GM12878 (cell line): ENCODE measurements at regions not wholly inside any gene's neighbourhood (a gene's known extent, or its start where the extent isn't known, plus 50 kb on each side); places are given as distances from the start of the nearest gene placed in this dataset.

Experiments used
- ATAC-seq: fragments of 200-7000 bp; cut with Tn5 transposase; 3 replicates; pipeline ENCODE4 v1.9.1; 2020; ENCODE audit warnings: mild to moderate bottlenecking, moderate library complexity
- BruUV-seq: library from RNA; stranded (reverse); fragments of 400-500 nt; replicated peaks from 2 replicates; lab custom pipeline; 2021; lab: Mats Ljungman, UMichigan
- CTCF ChIA-PET: fragments of 300-600 bp; sonication (Branson Sonifier 250); formaldehyde crosslinking; extraction: SDS; loops from one replicate; lab custom pipeline; 2021; ENCODE audit warnings: inconsistent platforms; lab: Yijun Ruan, JAX
- POLR2A ChIA-PET: fragments of 350-600 bp; formaldehyde crosslinking; extraction: SDS; loops from one replicate; lab custom pipeline; 2021; ENCODE audit warnings: inconsistent platforms; lab: Charles Lee
- RAD21 ChIA-PET: fragments of 300-600 bp; sonication (Branson Sonifier 250); formaldehyde crosslinking; loops from one replicate; lab custom pipeline; 2023; ENCODE audit warnings: antibody characterized with exemption; ENCODE audit not compliant: unreplicated experiment; lab: Charles Lee
- SMC1A ChIA-PET: fragments of 300-600 bp; sonication (Branson Sonifier 250); formaldehyde crosslinking; loops from one replicate; lab custom pipeline; 2023; ENCODE audit not compliant: unreplicated experiment, uncharacterized antibody; lab: Charles Lee
- DNase-seq: peaks from one replicate; pipeline ENCODE4 v3.0.0-alpha.2; 2011; ENCODE audit warnings: low read depth, low spot score
- FAIRE-seq: peaks from 3 replicates; lab custom pipeline; 2011; peaks lifted over from hg19 to GRCh38; lab: Jason Lieb, UNC
- H2AFZ ChIP-seq: 2 replicates; pipeline ENCODE4 v1.6.0; 2011; ENCODE audit warnings: low read depth, low read length, control low read depth; ENCODE audit not compliant: control insufficient read depth
- H3K27ac ChIP-seq: 2 replicates; pipeline ENCODE4 v1.5.1; 2011; ENCODE audit warnings: control low read depth; ENCODE audit not compliant: control insufficient read depth, insufficient read depth
- H3K27me3 ChIP-seq, 2 experiments: replicated peaks in 1 of 2; 2 replicates each; pipeline versions ENCODE4 v1.6.0 to v1.6.1; 2011; ENCODE audit warnings: low read length in 1 of 2; ENCODE audit not compliant: control insufficient read depth in 2 of 2, insufficient read depth in 2 of 2
- H3K36me3 ChIP-seq, 2 experiments: 2 replicates each; pipeline ENCODE4 v1.5.1; 2011; ENCODE audit warnings: low read length in 1 of 2; ENCODE audit not compliant: control insufficient read depth in 2 of 2, insufficient read depth in 2 of 2
- H3K4me1 ChIP-seq: 2 replicates; pipeline ENCODE4 v1.6.1; 2011; ENCODE audit warnings: mild to moderate bottlenecking, low read length, moderate library complexity, mixed read lengths; ENCODE audit not compliant: control insufficient read depth, insufficient read depth
- H3K4me2 ChIP-seq: 2 replicates; pipeline ENCODE4 v1.6.0; 2011; ENCODE audit warnings: control low read depth; ENCODE audit not compliant: control insufficient read depth, insufficient read depth
- H3K4me3 ChIP-seq: fragments of 200-600 bp; sonication (generic); 2 replicates; pipeline ENCODE4 v1.5.1; 2016
- H3K79me2 ChIP-seq: 2 replicates; pipeline ENCODE4 v1.6.0; 2011; ENCODE audit warnings: low read length; ENCODE audit not compliant: control insufficient read depth, insufficient read depth
- H3K9ac ChIP-seq: 2 replicates; pipeline ENCODE4 v1.8.0; 2011; ENCODE audit warnings: low read length, control low read depth, mixed read lengths; ENCODE audit not compliant: control insufficient read depth, insufficient read depth
- H3K9me3 ChIP-seq: replicated peaks from 3 replicates; pipeline ENCODE4 v1.5.1; 2011; ENCODE audit warnings: mild to moderate bottlenecking, low read length; ENCODE audit not compliant: control insufficient read depth, insufficient read depth
- H4K20me1 ChIP-seq: 2 replicates; pipeline ENCODE4 v1.6.0; 2011; ENCODE audit not compliant: control insufficient read depth, insufficient read depth
- CHD4 ChIP-seq: fragments of 200-600 bp; sonication (generic); IDR thresholded peaks from 2 replicates; pipeline ENCODE4 v1.6.1; 2016; ENCODE audit warnings: mild to moderate bottlenecking
- POLR2A ChIP-seq: IDR thresholded peaks from 2 replicates; pipeline ENCODE4 v1.6.1; 2011; ENCODE audit warnings: low read depth, mild to moderate bottlenecking, low read length
- PRDM15 ChIP-seq: fragments of 450-650 bp; formaldehyde crosslinking; IDR thresholded peaks from 2 replicates; pipeline ENCODE4 v1.4.0; 2020; ENCODE audit warnings: mild to moderate bottlenecking, moderate library complexity
- ZBTB40 ChIP-seq: fragments of 450-650 bp; IDR thresholded peaks from 2 replicates; pipeline ENCODE4 v1.6.1; 2016; ENCODE audit warnings: mild to moderate bottlenecking, moderate library complexity, borderline replicate concordance
- ZNF274 ChIP-seq: IDR thresholded peaks from one replicate; pipeline ENCODE4 v1.8.0; 2011; ENCODE audit not compliant: insufficient read length, insufficient read depth
- ZNF384 ChIP-seq: IDR thresholded peaks from 2 replicates; pipeline ENCODE4 v1.6.1; 2012; ENCODE audit warnings: low read depth, mild to moderate bottlenecking, low read length, improper control_type of control experiment, borderline replicate concordance
- WGBS: methylation state at CpG from one replicate; pipeline ENCODE4 v1.1.6; 2016; ENCODE audit warnings: low lambda C conversion rate; ENCODE audit not compliant: insufficient replicate concordance, insufficient coverage; ENCODE audit errors: missing lambda C conversion rate; 5-methylcytosine and 5-hydroxymethylcytosine counted together
- in situ Hi-C: fragments of 300-500 bp; cut with MboI; formaldehyde crosslinking; loops from 9 replicates; pipeline ENCODE4 v1.14.3; 2018; ENCODE audit warnings: mixed read lengths
- intact Hi-C: fragments of 100-400 bp; cut with micrococcal nuclease; formaldehyde crosslinking; loops from one replicate; pipeline ENCODE4 v1.14.2; 2022; ENCODE audit not compliant: unreplicated experiment

GRCh38 chr2:220127876-220128275 is 500.4 kb downstream of the SLC4A3 start:
- DNase-seq (no peak), ATAC-seq (no peak), FAIRE-seq (no peak)
- no peaks in the 10 kb centered on the region for H3K4me1 ChIP-seq
- no peak overlapping the region for H2AFZ ChIP-seq
- H4K20me1 ChIP-seq: no peaks in the 10 kb centered on the region
- SMC1A ChIA-PET: no interaction called here
- CTCF ChIA-PET: no interaction called here
- no TSS peak for BruUV-seq
- POLR2A ChIA-PET: no interaction called here
- H3K4me2 ChIP-seq: no peak overlapping the region
- H3K36me3 ChIP-seq: no peaks in the 10 kb centered on the region
- no peak for TF ChIP-seq ZNF274
- TF ChIP-seq ZNF384: no peak
- TF ChIP-seq CHD4: no peak
- TF ChIP-seq ZBTB40: no peak
- no peak for TF ChIP-seq POLR2A
- TF ChIP-seq PRDM15 (CRISPR knock-in tag): no peak
- no peaks in the 10 kb centered on the region for H3K27me3 ChIP-seq
- no peaks in the 10 kb centered on the region for H3K79me2 ChIP-seq
- H3K9me3 ChIP-seq: no peaks in the 10 kb centered on the region; the same call in 1 of the 3 replicates
- no peak overlapping the region for H3K4me3 ChIP-seq
- RAD21 ChIA-PET: no interaction called here
- no peak overlapping the region for H3K27ac ChIP-seq
- intact Hi-C loops: no loop called here
- WGBS: 8% methylated on average over 5 of the region's 5 CpGs
- in situ Hi-C loops: no loop called here
- no peak overlapping the region for H3K9ac ChIP-seq
